Femur (tissue), 1 donor: ENCODE measurements at regions not wholly inside any gene's neighbourhood (a gene's known extent, or its start where the extent isn't known, plus 50 kb on each side); places are given as distances from the start of the nearest gene placed in this dataset.
"Not testable (repeated sequence)": the region's sequence is repeated elsewhere in the genome, so short reads cannot be mapped to it uniquely, and the experiment has no call there.

ENCODE experiments used
- DNase-seq: peaks from one replicate; pipeline ENCODE4 v3.0.0-alpha.2; 2017

GRCh38 chr4:177494791-177495190, 52.6 kb upstream of the AGA start:
- no peak for DNase-seq

GRCh38 chr4:177495626-177496025, 53.4 kb upstream of the AGA start:
- not testable (repeated sequence) for DNase-seq

DNA sequence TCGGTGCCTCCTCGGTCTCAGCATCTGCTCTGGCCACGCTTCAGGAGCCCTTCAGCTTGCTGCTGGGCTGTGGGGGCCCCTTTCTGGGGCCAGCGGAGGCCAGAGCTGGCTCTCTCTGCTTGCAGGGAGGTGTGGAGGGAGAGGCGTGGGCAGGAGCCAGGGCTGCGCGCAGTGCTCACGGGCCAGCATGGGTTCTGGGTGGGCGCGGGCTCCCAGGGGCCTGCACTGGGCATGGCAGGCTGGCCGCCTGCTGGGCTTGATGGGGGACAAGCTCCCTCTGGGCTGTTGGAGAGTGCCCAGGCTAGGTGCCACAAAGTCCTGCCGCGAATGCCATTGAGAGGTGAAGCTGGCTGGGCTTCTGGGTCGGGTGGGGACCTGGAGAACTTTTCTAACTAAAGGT, 57.3 kb upstream of the AGA start:
- DNase-seq, result no peak

- DNase-seq, result no peak
Observed at GRCh38 chr4:177505171-177505615, 63.0 kb upstream of the AGA start.

DNA sequence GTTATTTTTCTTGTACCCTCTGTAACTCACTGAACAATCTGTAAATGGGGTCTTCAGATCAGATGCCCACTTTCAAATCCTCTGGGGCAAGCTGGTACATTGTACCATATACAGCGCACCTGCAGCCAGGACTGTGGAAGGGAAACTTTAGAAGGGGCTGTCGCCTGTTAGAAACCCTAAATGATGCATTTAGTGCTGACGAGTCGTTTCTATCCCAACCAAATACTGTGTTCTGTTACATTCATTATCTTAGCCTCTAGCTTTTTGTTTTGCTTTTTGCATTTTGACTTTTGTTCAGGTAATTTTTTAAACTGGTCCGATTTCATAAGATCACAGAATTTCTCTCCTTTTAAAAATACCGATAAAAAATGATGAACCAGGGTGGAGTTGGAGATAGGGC, 66.4 kb upstream of the AGA start:
- DNase-seq, result no peak

DNA sequence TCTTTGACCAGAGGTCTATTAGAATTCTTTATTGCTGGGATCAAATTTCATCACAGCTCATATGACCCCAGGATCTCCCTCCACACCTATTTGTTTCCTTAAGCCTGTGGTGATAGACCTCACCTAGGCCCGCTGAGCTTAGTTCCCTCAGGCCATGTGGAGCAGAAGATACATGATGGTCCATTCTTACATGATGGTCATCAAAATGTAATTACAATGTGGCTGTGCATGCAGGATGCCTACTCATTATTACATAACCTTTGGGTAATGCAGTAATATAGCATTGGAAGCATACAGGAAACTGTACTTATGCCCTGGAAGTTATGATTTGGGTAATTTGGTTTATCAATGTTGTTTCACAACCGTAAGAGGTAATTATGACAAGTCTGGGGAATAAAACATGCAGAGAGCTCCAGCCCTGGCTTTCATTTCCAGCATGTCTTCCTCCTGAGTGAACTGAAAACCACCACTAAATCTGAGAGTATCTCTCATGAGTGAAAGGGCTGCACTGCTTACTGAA, 67.0 kb upstream of the AGA start:
- DNase-seq, result no peak

- no peak for DNase-seq
Observed at GRCh38 chr4:177511611-177512010, 69.4 kb upstream of the AGA start.

GRCh38 chr4:177512646-177513045, 70.4 kb upstream of the AGA start:
- DNase-seq, result no peak

GRCh38 chr4:177517862-177518261, 75.6 kb upstream of the AGA start:
- no peak for DNase-seq

GRCh38 chr4:177519481-177520260, 77.4 kb upstream of the AGA start:
- no peak for DNase-seq

DNA sequence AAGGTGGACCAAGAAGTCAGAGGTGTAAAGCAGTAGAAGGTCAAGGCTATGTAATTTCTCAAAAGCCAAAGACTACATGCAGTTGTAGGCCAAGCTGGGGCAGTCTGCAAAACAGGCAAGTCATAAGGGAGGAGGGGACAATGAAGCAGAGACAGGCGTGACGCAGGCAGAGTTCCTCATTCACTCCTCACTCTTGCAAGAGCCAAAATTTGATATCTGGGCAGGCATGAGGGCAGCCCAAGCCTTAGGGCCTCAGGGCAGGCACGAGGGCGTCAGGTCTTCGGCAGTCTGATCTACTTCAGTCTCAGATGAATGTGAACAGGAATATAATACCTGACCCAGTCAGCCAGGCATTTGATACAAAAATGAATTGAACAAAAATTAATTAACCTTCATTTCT, 86.4 kb upstream of the AGA start:
- no peak for DNase-seq

- no peak for DNase-seq
Observed at GRCh38 chr4:177530561-177530960, 88.3 kb upstream of the AGA start.

DNA sequence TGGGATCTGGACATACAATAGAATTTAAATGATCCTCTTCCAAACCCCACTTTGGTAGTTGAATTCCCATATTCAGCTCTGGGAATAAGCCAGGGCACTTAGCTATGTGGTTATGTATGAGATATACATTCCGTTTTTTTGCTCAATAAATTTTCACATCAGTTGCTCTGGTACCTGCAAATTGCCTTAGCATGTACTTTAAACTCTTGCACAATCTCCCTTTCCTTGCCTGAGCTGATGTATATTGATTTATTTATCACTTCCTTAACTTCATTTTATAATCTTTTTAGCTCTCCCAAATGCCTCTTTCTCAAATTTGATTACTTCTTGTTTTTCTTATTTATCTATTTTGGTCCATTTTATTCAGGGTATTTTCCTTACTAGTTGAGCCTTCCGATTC, 90.1 kb upstream of the AGA start:
- no peak for DNase-seq

DNA sequence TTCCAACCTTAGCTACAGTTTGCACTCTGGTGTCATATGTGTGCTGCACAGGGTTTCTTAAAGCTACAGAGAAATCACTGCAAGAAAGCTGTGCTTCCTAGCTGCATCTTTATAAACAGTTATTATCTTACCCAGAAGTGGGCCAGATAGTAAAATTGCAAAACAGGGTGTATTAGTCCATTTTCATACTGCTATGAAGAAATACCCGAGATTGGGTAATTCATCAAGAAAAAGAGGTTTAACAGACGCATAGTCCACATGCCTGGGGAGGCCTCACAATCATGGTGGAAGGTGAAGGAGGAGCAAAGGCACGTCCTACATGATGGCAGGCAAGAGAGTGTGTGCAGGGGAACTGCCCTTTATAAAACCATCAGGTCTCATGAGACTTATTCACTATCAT, 92.6 kb upstream of the AGA start:
- DNase-seq, result not testable (repeated sequence)

DNA sequence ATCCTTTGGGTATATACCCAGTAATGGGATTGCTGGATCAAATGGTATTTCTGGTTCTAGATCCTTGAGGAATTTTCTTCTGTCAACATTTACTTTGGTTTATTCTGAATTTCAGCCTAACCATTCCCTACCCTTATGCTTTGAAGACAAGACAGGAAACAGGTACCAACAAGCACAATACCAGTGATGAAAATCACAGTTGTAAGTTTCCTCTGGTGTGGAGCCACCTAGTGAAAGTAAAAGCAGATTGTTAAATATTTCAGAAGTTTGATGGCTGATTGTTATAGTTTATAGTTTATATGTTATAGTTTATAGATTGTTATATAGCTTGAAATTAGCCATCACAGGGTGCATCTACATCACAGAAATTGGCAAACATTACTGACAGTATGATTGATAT, 104.5 kb upstream of the AGA start:
- no peak for DNase-seq

DNA sequence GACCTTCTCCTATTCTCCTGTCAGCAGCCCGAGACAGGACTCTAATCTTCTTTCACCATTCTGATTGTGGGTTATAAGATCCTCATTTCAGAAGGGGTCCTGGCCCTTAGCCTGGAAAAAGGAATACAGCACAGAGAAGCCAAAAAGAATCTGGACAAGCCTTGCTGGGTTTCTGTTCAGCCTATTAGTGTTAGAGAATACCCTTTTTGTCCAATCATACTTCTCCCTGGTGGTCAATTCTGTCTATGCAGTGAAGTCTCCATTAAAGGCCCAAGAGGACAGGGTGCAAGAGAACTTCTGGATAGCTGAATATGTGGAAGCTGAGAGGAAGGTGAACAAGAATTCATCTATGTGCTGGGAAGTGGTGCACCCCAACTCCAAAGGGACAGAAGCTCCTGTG, 105.7 kb upstream of the AGA start:
- DNase-seq, result no peak

DNA sequence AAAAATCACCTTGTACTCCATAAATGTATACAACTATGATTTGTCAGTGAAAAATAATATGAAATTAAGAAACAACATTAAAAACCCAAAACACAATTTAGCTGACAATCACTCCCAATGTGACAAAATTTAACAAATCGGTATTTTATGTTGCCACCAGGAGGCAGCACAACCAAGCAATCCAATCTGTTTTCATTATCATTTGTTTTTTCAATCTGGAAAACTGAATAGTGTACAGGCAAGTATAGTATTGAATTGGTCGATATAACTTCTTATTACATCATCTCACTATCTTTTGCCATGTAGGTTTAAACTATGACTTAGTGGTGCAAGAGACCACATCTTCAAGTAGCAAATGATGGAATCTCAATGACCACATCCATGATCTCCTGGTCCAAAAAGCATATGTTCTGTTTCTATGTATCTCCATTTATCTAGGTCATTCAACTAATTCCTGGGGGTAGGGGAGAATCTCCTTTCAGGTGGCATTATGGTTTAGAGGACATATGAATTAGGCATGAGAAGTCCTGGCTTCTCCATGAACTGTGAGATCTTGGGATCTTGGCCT, 112.9 kb upstream of the AGA start:
- no peak for DNase-seq

GRCh38 chr4:177557416-177557815, 115.2 kb upstream of the AGA start:
- DNase-seq, result no peak

DNA sequence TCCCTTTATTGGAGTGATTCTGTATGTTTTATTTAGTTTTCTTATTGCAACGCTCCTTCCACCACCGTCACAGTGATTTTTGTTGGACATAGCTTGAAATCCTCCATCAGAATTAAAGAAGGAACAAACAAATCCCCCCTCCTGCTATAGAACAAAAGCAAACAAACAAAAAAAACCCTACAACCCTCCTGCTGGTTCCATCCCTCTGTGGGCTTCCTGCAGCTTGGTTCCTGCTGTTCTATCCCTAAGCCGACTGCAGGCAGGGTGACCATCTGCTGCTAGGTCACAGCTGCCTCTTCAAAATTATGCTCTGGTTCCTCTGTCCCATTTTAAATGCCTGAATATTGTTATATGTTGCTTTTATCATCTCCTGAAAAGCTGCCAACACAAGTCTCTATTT, 116.8 kb upstream of the AGA start:
- no peak for DNase-seq

DNA sequence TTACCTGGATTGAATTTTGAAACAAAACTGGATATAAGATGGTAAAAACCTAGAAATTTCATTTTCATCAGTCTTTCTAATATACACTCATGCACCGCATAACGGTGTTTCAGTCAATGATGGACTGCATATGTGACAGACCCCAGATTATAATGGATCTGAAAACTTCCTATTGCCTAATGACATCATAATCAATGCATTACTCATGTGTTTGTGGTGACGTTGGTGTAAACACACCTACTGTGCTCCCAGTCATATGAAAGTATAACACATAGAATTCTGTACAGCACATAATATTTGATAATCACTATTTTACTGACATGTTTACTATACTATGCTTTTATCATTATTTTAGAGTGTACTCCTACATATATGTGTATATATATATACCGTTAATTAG, 119.9 kb upstream of the AGA start:
- DNase-seq, result no peak

GRCh38 chr4:177562859-177563258, 120.6 kb upstream of the AGA start:
- no peak for DNase-seq

DNA sequence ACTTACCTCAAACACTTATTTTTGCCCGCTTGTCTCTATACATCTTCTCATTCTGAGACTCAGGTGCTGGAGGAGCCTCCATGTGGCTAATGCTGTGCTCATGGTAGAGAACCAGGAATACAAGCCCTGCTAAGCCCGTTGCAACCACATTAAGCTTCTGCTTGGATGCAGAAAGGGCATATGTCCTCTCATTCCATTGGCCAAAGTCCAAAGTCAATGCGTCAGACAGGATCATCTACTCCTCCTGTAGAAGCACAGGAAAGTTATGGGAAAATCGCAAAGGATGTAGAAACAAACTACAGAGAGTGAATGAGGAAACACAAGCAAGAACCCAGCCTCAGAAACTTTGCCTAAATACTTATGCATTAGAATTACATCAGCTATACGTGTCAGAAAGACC, 124.5 kb upstream of the AGA start:
- no peak for DNase-seq

- no peak for DNase-seq
Observed at GRCh38 chr4:177568931-177569330, 126.7 kb upstream of the AGA start.

- no peak for DNase-seq
Observed at GRCh38 chr4:177569434-177569833, 127.2 kb upstream of the AGA start.

- no peak for DNase-seq
Observed at GRCh38 chr4:177573507-177573906, 131.3 kb upstream of the AGA start.
